ENCODE measurements at regions not wholly inside any gene's neighbourhood (a gene's known extent, or its start where the extent isn't known, plus 50 kb on each side); places are given as distances from the start of the nearest gene placed in this dataset.

- TF ChIP-seq EZH2 (IDR thresholded peaks at IDR 0.05) (no peak), POLR2AphosphoS5 (IDR thresholded peaks at IDR 0.05; ENCODE audit: borderline replicate concordance, low read depth, low read length) (no peak)
These were observed 603.4 kb upstream of the AUTS2 start for GRCh38 chr7:68994841-68995240.
